HG02885 (cell line): ENCODE measurements at regions not wholly inside any gene's neighbourhood (a gene's known extent, or its start where the extent isn't known, plus 50 kb on each side); places are given as distances from the start of the nearest gene placed in this dataset.

Experiments
- ATAC-seq: cut with Tn5 transposase; IDR thresholded peaks from one replicate; pipeline ENCODE4 v1.9.1; 2021; ENCODE audit warnings: mild to moderate bottlenecking; ENCODE audit not compliant: unreplicated experiment, poor library complexity

GRCh38 chr6:157769776-157770426 lies 53.1 kb upstream of the SNX9 start:
- no peak for ATAC-seq

- no peak for ATAC-seq
Measured at GRCh38 chr6:157770946-157771345, 52.1 kb upstream of the SNX9 start.

- ATAC-seq: no peak
Measured at GRCh38 chr6:157772820-157773219, 50.2 kb upstream of the SNX9 start.
